ENCODE measurements at regions not wholly inside any gene's neighbourhood (a gene's known extent, or its start where the extent isn't known, plus 50 kb on each side); places are given as distances from the start of the nearest gene placed in this dataset.

DNA sequence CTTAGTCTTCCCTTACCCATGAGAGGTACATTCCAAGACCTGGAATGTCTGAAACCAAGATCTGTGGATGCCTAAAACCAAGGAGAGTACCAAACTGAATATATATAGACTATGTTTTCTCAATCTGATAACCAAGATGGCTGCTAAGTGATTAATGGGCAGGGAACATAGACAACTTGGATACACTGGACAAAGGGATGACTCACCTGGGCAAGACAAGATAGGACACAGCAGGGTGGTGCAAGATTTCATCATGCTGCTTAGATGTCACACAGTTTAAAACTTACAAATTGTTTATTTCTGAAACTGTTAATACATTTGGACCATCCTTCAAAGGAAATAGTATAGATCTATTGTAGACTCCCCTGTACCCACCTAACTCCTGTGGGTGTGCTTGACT lies 130.9 kb downstream of the HTR1A start:
- ChIA-PET CTCF (no interaction called here), POLR2A (no interaction called here)
- no peak for TF ChIP-seq CTCF (IDR thresholded peaks at IDR 0.05; ENCODE audit: control extremely low read depth, extremely low read depth, low read depth, missing control alignments)
- DNase-seq (ENCODE audit: extremely low spot score), result no peak

DNA sequence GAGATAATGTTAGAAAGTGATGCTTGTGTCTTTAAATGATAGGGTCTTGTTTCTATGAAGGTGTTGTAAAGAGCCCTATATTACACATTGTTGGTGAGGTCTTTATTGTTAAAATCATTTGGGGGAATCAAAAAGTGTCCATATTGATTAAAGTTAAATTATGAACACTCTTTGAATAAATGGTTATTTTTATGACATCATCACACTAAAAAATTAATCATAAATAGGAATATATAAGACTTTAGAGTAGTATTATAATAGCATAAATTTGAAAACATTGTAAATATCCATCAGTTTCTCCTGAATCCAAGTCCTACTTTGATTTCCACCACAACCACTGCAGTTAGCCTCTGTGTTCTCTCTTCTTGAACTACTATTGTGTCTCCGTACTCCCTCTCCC lies 136.3 kb downstream of the HTR1A start:
- CTCF ChIA-PET, result no interaction called here
- POLR2A ChIA-PET, result no interaction called here
- no peak for DNase-seq (ENCODE audit: extremely low spot score)
- no peak for TF ChIP-seq CTCF (IDR thresholded peaks at IDR 0.05; ENCODE audit: control extremely low read depth, extremely low read depth, low read depth, missing control alignments)

GRCh38 chr5:63823583-63823982 lies 138.7 kb downstream of the HTR1A start:
- DNase-seq (ENCODE audit: extremely low spot score), result no peak
- ChIA-PET CTCF (interaction anchor here (1.0 to 2.0 kb wide), 2 partner anchors 16 to 17 kb away, joined by 3 to 5 read pairs; no protein-coding TSS in a partner anchor), POLR2A (no interaction called here)
- no peak for TF ChIP-seq CTCF (IDR thresholded peaks at IDR 0.05; ENCODE audit: control extremely low read depth, extremely low read depth, low read depth, missing control alignments)

GRCh38 chr5:63822614-63823013 lies 139.6 kb downstream of the HTR1A start:
- TF ChIP-seq CTCF (IDR thresholded peaks at IDR 0.05; ENCODE audit: control extremely low read depth, extremely low read depth, low read depth, missing control alignments), result no peak
- CTCF ChIA-PET, result interaction anchor here (1.0 to 2.0 kb wide), 2 partner anchors 15 to 16 kb away, joined by 3 to 5 read pairs; no protein-coding TSS in a partner anchor
- POLR2A ChIA-PET, result interaction anchor here (0.8 kb wide), 1 partner anchor 38 kb away, joined by 3 read pairs; no protein-coding TSS in a partner anchor
- no peak for DNase-seq (ENCODE audit: extremely low spot score)

- CTCF ChIA-PET, result no interaction called here
- no peak for TF ChIP-seq CTCF (IDR thresholded peaks at IDR 0.05; ENCODE audit: control extremely low read depth, extremely low read depth, low read depth, missing control alignments)
- no peak for DNase-seq (ENCODE audit: extremely low spot score)
- POLR2A ChIA-PET, result no interaction called here
These were observed 141.7 kb downstream of the HTR1A start for GRCh38 chr5:63820577-63820976.

GRCh38 chr5:63812693-63813092 lies 149.6 kb downstream of the HTR1A start:
- no peak for TF ChIP-seq CTCF (IDR thresholded peaks at IDR 0.05; ENCODE audit: control extremely low read depth, extremely low read depth, low read depth, missing control alignments)
- ChIA-PET POLR2A (no interaction called here), CTCF (no interaction called here)
- no peak for DNase-seq (ENCODE audit: extremely low spot score)

DNA sequence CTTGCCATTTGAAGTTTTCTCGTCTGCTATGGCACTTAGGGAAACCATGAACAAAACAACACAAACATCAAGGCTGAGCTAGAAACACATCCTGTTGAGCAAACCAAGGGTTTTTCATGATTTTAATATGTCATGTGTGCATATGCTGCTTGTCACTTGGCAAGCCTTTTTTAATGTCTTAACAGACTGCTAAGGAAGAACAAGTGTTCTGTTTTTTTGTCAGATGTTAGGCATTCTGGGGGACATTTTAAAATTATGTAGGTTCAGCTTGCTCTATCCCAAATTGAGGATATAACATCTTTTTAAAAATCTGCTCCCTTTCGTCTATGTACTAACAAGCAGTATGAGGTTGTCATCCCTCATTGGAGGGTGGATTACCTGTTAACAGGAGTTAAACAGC lies 150.3 kb downstream of the HTR1A start:
- CTCF ChIA-PET, result no interaction called here
- TF ChIP-seq CTCF (IDR thresholded peaks at IDR 0.05; ENCODE audit: control extremely low read depth, extremely low read depth, low read depth, missing control alignments), result no peak
- DNase-seq (ENCODE audit: extremely low spot score), result no peak
- POLR2A ChIA-PET, result no interaction called here
